Endothelial cell of umbilical vein (primary cell): ENCODE measurements at regions not wholly inside any gene's neighbourhood (a gene's known extent, or its start where the extent isn't known, plus 50 kb on each side); places are given as distances from the start of the nearest gene placed in this dataset.

Experiments used
- BruUV-seq: library from RNA; stranded (reverse); fragments of 400-500 nt; replicated peaks from 2 replicates; lab custom pipeline; 2021; lab: Mats Ljungman, UMichigan
- CTCF ChIA-PET: fragments of 300-600, 350-600 bp; sonication (Branson Sonifier 250); formaldehyde crosslinking; loops from one replicate; lab custom pipeline; 2021; ENCODE audit warnings: antibody characterized with exemption, inconsistent platforms; lab: Charles Lee
- POLR2A ChIA-PET: fragments of 300-600, 350-600 bp; sonication (Branson Sonifier 250); formaldehyde crosslinking; loops from one replicate; lab custom pipeline; 2021; ENCODE audit warnings: antibody characterized with exemption, inconsistent platforms; lab: Charles Lee
- DNase-seq: peaks from one replicate; pipeline ENCODE4 v3.0.0-alpha.2; 2011; ENCODE audit warnings: low read depth, low spot score
- FAIRE-seq: peaks from 2 replicates; lab custom pipeline; 2011; peaks lifted over from hg19 to GRCh38; lab: Jason Lieb, UNC
- H2AFZ ChIP-seq: 2 replicates; pipeline ENCODE4 v1.6.0; 2012; ENCODE audit warnings: low read depth, low read length, control low read depth, inconsistent platforms
- H3K27ac ChIP-seq: 2 replicates; pipeline ENCODE4 v1.5.1; 2011; ENCODE audit warnings: low read depth, mild to moderate bottlenecking, control low read depth, low read length, moderate library complexity; ENCODE audit not compliant: insufficient read depth
- H3K27me3 ChIP-seq, 2 experiments: 2 replicates each; pipeline versions ENCODE4 v1.6.0 to v1.6.1; 2011; ENCODE audit warnings: low read length in 2 of 2, mixed read lengths in 1 of 2; ENCODE audit not compliant: control insufficient read depth in 2 of 2, insufficient read depth in 2 of 2
- H3K36me3 ChIP-seq, 2 experiments: 2 replicates in 1 of 2; 3 replicates in 1 of 2; pipeline ENCODE4 v1.5.1; 2011; ENCODE audit warnings: low read length in 2 of 2, mild to moderate bottlenecking in 1 of 2, moderate library complexity in 1 of 2; ENCODE audit not compliant: control insufficient read depth in 2 of 2, insufficient read depth in 2 of 2; ENCODE audit errors: extremely low read depth in 1 of 2
- H3K4me1 ChIP-seq: 3 replicates; pipeline ENCODE4 v1.5.1; 2011; ENCODE audit warnings: mild to moderate bottlenecking, low read length; ENCODE audit not compliant: control insufficient read depth, insufficient read depth; ENCODE audit errors: extremely low read depth
- H3K4me2 ChIP-seq: 2 replicates; pipeline ENCODE4 v1.6.1; 2011; ENCODE audit warnings: low read length, control low read depth, mixed read lengths; ENCODE audit not compliant: insufficient read depth
- H3K4me3 ChIP-seq, 3 experiments: fragments of 200-600 bp in 1 of 3; sonication (generic), shearing (Covaris generic) in 1 of 3; replicated peaks in 1 of 3; 2 replicates each; pipeline ENCODE4 v1.5.1; 2011 to 2016; ENCODE audit warnings: control low read depth in 3 of 3, low read length in 3 of 3, mild to moderate bottlenecking in 2 of 3, inconsistent platforms in 1 of 3, low read depth in 1 of 3, moderate library complexity in 1 of 3; ENCODE audit not compliant: insufficient read depth in 1 of 3
- H3K79me2 ChIP-seq: 2 replicates; pipeline ENCODE4 v1.6.0; 2012; ENCODE audit warnings: low read length, inconsistent platforms; ENCODE audit not compliant: control insufficient read depth, insufficient read depth
- H3K9ac ChIP-seq: replicated peaks from 2 replicates; pipeline ENCODE3; 2011; ENCODE audit warnings: low read length, control low read depth; ENCODE audit not compliant: insufficient read depth; ENCODE audit errors: extremely low read depth
- H3K9me1 ChIP-seq: replicated peaks from 3 replicates; pipeline ENCODE4 v1.6.0; 2011; ENCODE audit warnings: mild to moderate bottlenecking, low read length; ENCODE audit not compliant: control insufficient read depth, insufficient read depth; ENCODE audit errors: extremely low read depth
- H3K9me3 ChIP-seq: replicated peaks from 2 replicates; pipeline ENCODE4 v1.5.1; 2012; ENCODE audit warnings: low read length, inconsistent platforms; ENCODE audit not compliant: control insufficient read depth, insufficient read depth
- H4K20me1 ChIP-seq: replicated peaks from 2 replicates; pipeline ENCODE3; 2011; ENCODE audit warnings: mild to moderate bottlenecking, low read length; ENCODE audit not compliant: control insufficient read depth, insufficient read depth; ENCODE audit errors: extremely low read depth
- CTCF ChIP-seq, 2 donors: IDR thresholded peaks; 1 replicate in 1 of 2; 2 replicates in 1 of 2; pipeline ENCODE4 v1.5.1; 2011; ENCODE audit warnings: low read length in 2 of 2, mild to moderate bottlenecking in 2 of 2, moderate library complexity in 2 of 2, control low read depth in 1 of 2, inconsistent platforms in 1 of 2, low read depth in 1 of 2; ENCODE audit not compliant: insufficient read depth in 1 of 2; ENCODE audit errors: extremely low read depth in 1 of 2
- FOS ChIP-seq: IDR thresholded peaks from 2 replicates; pipeline ENCODE4 v1.6.1; 2011; ENCODE audit warnings: mild to moderate bottlenecking, low read length, moderate library complexity, borderline replicate concordance; ENCODE audit not compliant: insufficient read depth
- GATA2 ChIP-seq: IDR thresholded peaks from 2 replicates; pipeline ENCODE4 v1.7.0; 2011; ENCODE audit warnings: low read depth, mild to moderate bottlenecking, moderate library complexity, mixed read lengths, low read length; ENCODE audit not compliant: insufficient read length, insufficient read depth
- JUN ChIP-seq: IDR thresholded peaks from 2 replicates; pipeline ENCODE4 v1.6.1; 2011; ENCODE audit warnings: borderline replicate concordance, low read depth; ENCODE audit not compliant: insufficient read length, insufficient read depth
- MAX ChIP-seq: IDR thresholded peaks from 2 replicates; pipeline ENCODE4 v1.6.1; 2011; ENCODE audit not compliant: insufficient read depth, insufficient read length
- MYC ChIP-seq: IDR thresholded peaks from one replicate; pipeline ENCODE4 v1.6.1; 2011; ENCODE audit warnings: mild to moderate bottlenecking, low read depth, low read length
- POLR2AphosphoS5 ChIP-seq: IDR thresholded peaks from 2 replicates; pipeline ENCODE4 v1.6.1; 2012; ENCODE audit warnings: low read depth, mild to moderate bottlenecking, control low read depth, low read length, moderate library complexity; ENCODE audit not compliant: insufficient read depth
- dilution Hi-C: fragments of 300-500 bp; cut with MboI; formaldehyde crosslinking; loops from one replicate; pipeline ENCODE4 v1.15.0; 2019; ENCODE audit warnings: low sequenced_read_pairs; ENCODE audit not compliant: extremely low pct_ligation_motif_present
- intact Hi-C: fragments of 100-400 bp; cut with micrococcal nuclease; formaldehyde crosslinking; loops from one replicate; pipeline ENCODE4 v1.10.0; 2022

- dilution Hi-C loops = no loop called here
- H3K9me1 ChIP-seq = no peaks in the 10 kb centered on the region
- no peak overlapping the region for H3K4me3 ChIP-seq
- H3K4me1 ChIP-seq = no peaks in the 10 kb centered on the region
- POLR2A ChIA-PET = no interaction called here
- no peak overlapping the region for H3K4me2 ChIP-seq
- intact Hi-C loops = no loop called here
- CTCF ChIA-PET = no interaction called here
- no peak overlapping the region for H2AFZ ChIP-seq
- no TSS peak for BruUV-seq
- no peak for FAIRE-seq
- no peak overlapping the region for H3K27ac ChIP-seq
- DNase-seq = no peak
- no peaks in the 10 kb centered on the region for H3K36me3 ChIP-seq
- H3K9me3 ChIP-seq = peaks cover 5% of the 10 kb centered on the region
- no peak for TF ChIP-seq MYC
- TF ChIP-seq POLR2AphosphoS5 = no peak
- TF ChIP-seq FOS = no peak
- TF ChIP-seq GATA2 = no peak
- TF ChIP-seq JUN = no peak
- TF ChIP-seq CTCF (IDR thresholded peaks at IDR 0.05; ENCODE audit: extremely low read depth in 1 of 2, insufficient read depth in 1 of 2, low read depth in 1 of 2, low read length in 2 of 2) = no peak
- TF ChIP-seq MAX = no peak
- no peaks in the 10 kb centered on the region for H3K79me2 ChIP-seq
- H3K27me3 ChIP-seq = no peaks in the 10 kb centered on the region
- no peak overlapping the region for H3K9ac ChIP-seq
- H4K20me1 ChIP-seq = no peaks in the 10 kb centered on the region
Observed at GRCh38 chr18:77552945-77553344, 303.3 kb downstream of the GALR1 start.
